Coronary artery (tissue), 2 donors: ENCODE measurements at regions not wholly inside any gene's neighbourhood (a gene's known extent, or its start where the extent isn't known, plus 50 kb on each side); places are given as distances from the start of the nearest gene placed in this dataset.
A peak's percentile ranks its signal among the peaks of the same experiment; 100 is the strongest.

Experiments
- DNase-seq: peaks from one replicate; pipeline ENCODE4 v3.0.0-alpha.2; 2017; ENCODE audit warnings: low spot score
- H3K27ac ChIP-seq, 2 donors: fragments of 200-600 bp; sonication (generic); one replicate each; pipeline ENCODE4 v1.5.1; 2016 to 2019
- H3K4me3 ChIP-seq: fragments of 200-600 bp; sonication (generic); 2 replicates; pipeline ENCODE4 v1.5.1; 2016; ENCODE audit warnings: mild to moderate bottlenecking, moderate library complexity
- TF ChIP-seq, protein P1 (sequence below): fragments of 200-600 bp; sonication (generic); IDR thresholded peaks from one replicate; pipeline ENCODE4 v1.5.1; 2019; ENCODE audit warnings: antibody characterized with exemption

DNA sequence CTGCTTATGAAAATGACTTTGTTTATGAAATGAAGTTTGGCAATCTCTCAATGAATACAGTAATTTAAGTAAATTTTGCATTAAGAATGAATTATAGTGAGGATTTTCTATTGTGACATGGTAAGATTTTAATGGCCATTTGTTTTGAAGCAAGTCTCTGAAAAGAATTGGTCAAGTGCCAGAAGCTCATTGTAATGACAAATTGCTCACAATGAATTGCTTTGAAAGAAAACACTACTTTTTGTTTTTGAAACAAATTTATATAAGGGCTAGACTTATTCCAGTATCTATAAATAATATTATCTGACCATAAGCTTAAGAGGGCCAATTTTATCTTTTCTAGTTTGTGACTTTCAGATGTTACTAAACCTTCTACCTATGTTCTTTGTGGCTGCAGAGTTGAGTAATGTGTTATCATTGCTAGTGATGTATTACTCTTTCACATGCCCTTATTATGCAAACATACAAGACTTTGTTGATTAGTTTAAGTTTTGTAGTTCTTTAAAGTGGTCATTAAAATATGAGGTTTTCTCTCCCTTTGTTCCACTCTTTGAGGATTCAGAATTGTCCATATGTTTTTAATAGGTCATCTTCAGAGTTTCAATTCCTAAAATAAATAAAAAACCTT, 93.0 kb upstream of the ZNF608 start:
- DNase-seq: no peak
- TF ChIP-seq, protein P1, sequence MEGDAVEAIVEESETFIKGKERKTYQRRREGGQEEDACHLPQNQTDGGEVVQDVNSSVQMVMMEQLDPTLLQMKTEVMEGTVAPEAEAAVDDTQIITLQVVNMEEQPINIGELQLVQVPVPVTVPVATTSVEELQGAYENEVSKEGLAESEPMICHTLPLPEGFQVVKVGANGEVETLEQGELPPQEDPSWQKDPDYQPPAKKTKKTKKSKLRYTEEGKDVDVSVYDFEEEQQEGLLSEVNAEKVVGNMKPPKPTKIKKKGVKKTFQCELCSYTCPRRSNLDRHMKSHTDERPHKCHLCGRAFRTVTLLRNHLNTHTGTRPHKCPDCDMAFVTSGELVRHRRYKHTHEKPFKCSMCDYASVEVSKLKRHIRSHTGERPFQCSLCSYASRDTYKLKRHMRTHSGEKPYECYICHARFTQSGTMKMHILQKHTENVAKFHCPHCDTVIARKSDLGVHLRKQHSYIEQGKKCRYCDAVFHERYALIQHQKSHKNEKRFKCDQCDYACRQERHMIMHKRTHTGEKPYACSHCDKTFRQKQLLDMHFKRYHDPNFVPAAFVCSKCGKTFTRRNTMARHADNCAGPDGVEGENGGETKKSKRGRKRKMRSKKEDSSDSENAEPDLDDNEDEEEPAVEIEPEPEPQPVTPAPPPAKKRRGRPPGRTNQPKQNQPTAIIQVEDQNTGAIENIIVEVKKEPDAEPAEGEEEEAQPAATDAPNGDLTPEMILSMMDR: no peak
- Histone ChIP-seq H3K4me3 (no peak overlapping the region), H3K27ac (no peak overlapping the region)

DNA sequence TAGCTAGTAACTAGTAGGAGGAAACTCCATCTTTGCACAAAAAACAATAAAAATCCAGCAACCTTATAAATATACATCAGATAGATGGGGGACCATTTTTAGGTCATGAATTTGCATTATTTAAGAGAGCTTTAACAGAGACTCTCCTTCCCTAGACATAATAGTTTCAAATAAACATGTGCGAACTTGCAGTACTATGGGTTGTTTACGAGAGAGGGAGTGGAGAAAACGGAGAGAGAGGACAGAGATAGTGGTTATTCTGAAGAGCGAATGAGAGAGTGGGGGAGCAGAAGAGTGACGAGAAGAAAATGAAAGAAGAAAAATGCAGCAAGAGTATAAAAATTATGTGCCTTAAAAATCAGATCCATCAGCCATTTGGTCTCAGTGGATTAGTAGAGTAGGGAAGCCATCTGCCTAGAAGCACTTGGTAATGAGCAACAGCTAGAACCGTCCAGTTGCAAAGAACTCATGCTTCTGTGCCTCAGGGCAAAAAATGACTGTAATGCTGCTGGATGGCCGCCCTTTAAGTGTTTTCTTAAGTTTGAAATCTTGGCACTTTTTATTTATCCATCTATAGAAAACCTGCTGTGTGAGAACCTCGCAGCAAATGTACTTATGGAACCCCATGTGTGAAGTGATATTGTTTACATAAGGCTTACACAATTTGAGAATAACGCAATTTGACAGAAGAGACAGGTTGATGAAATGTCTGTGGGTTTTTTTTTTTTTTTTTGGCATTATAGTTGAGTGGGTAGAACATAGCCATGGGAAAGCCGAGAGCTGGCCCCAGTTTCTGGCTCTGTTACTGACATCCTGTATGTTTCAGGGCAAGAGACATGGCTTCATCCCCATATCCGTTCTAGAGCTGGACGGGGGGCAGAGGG, 95.6 kb upstream of the ZNF608 start:
- TF ChIP-seq, protein P1: no peak
- Histone ChIP-seq H3K27ac (peak overlapping the region in 1 of 2 donors; percentile 77), H3K4me3 (no peak overlapping the region)
- no peak for DNase-seq

DNA sequence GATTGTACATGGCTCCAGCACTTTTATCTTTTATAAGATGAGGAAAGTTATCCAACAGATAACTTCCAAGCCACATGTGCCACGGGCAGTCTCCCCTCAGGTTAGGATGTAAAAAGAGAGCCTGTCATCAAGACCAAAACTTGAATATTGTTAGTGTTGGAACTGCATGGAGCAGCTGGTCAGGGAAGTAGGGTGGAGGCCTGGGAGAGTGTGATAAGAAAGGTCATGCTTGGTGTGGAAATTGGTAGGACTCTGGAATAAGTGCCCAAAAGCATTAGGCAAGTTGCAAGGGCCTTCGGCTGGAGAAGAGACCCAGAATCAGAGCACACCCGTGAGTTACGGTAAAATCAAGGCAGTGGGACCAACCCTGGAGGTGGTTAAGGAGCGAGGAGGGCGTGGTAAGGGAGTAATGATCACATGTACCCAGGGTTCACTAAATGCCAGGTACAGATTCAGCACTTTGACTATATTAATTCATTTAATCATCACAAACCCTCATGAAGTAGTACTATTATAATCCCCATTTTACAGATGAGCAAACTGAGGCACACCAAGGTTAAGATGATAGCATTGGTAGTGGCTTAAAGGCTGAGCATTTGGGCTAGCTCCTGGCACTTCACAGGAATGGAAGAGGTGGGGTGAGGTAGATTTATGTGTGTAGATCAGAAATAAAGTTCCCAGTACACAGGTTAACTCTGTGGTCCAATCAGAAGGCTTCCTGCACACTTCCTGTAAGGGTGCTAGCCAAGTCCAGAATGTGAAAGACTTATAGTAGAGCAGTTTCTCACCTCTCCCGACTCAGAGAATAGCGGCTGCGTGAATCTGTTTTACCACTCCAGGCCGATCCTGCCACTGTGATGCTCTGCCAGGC, 96.5 kb upstream of the ZNF608 start:
- peak; percentile 78 for DNase-seq
- no peak overlapping the region for H3K4me3 ChIP-seq
- H3K27ac ChIP-seq: peak overlapping the region in 1 of 2 donors; percentile 77
- TF ChIP-seq, protein P1: no peak

DNA sequence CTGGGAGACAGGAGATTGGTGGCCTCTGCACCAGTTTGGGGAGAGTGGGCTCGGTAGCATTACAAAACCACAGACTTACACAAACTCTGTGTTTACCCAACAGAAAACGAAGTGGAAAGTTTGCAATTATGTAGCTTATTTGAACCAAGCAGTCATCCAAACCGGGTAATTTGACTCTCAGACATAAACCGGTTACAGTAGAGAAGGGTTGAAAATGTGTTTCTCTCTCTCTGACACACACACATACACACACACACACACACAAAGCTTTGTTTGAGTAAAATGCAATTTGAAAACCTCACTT, 97.1 kb upstream of the ZNF608 start:
- TF ChIP-seq, protein P1: no peak
- H3K27ac ChIP-seq: peak overlapping the region in 1 of 2 donors; percentile 77

DNA sequence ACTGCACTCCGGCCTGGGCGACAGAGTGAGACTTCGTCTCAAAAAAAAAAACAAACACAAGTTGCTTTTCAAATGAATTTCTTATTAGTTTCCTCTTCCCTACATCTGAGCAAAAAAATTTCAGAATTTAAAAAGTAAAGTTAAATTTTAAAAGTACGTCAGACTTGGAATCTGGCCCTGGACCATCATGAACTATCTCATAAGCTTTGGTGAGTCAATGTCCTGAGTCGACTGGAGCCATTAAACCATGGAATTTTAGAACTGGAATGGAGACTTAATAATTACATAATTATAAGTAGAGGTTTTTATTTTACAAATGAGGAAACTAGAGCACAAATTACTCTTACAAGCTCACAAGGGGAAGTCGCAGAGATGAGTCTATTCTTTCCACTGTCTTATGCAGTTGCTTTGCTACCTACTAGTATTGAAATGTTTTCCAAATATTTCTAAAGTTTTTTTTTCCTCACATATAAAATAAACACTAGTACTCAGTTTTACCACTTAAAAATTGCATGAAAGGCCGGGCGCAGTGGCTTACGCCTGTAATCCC, 98.0 kb upstream of the ZNF608 start:
- no peak for DNase-seq
- TF ChIP-seq, protein P1: no peak
- H3K4me3 ChIP-seq: no peak overlapping the region
- H3K27ac ChIP-seq: no peak overlapping the region

More for the DNA sequence above, 97.1 kb upstream of the ZNF608 start:
- DNase-seq: no peak
- H3K4me3 ChIP-seq: no peak overlapping the region

DNA sequence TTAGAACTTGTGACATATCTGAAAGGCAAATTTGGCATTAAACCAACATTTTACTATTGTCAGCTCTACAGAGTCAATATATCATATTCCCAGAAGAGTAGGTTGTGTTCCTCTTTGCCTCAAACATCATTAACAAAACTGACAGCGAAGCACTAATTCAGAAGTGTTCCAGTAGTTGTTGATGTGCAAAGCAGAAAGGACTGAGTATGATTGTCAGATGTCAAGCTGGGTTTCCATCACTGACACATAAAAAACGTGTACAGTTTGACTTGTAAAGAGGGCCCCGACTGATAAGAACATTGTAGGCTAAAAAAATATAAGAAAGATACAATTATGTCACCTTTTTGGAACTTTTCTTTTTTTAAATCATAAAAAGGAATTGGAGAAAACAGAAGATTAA, 101.5 kb upstream of the ZNF608 start:
- Histone ChIP-seq H3K27ac (no peak overlapping the region), H3K4me3 (no peak overlapping the region)
- TF ChIP-seq, protein P1: no peak
- DNase-seq: no peak
